Fibroblast of lung (primary cell): ENCODE measurements at regions not wholly inside any gene's neighbourhood (a gene's known extent, or its start where the extent isn't known, plus 50 kb on each side); places are given as distances from the start of the nearest gene placed in this dataset.

Experiments
- EZH2 ChIP-seq: IDR thresholded peaks from 2 replicates; pipeline ENCODE4 v1.5.1; 2012; ENCODE audit warnings: low read length, control low read depth, mild to moderate bottlenecking; ENCODE audit errors: missing control alignments
- TF ChIP-seq, protein P1 (sequence below), 2 donors: IDR thresholded peaks in 1 of 2; conservative IDR thresholded peaks in 1 of 2; 1 replicate in 1 of 2; 2 replicates in 1 of 2; pipeline ENCODE4 v1.5.1; 2011 to 2012; ENCODE audit warnings: low read length in 2 of 2, control low read depth in 1 of 2, inconsistent platforms in 1 of 2, low read depth in 1 of 2, mild to moderate bottlenecking in 1 of 2

DNA sequence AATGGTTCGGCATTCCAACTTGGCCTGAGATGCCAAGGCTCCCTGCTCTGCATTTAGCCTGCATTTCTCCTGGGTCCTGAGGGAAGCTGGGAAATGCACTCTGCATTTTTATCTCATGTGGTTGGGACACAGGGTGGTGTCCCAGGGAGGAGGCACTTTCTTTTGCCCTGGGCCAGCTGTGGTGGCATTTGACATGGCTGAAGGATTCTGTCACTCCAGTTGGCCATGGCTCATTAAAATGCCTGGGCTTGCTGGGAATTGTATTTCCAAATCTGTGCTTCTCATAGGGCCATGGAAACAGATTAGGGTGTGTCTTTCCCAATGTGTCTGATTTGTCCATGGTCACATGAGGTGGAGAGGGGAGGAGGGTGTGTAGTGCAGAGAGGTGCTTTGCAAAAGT, 128.3 kb upstream of the RGMA start:
- TF ChIP-seq, protein P1, sequence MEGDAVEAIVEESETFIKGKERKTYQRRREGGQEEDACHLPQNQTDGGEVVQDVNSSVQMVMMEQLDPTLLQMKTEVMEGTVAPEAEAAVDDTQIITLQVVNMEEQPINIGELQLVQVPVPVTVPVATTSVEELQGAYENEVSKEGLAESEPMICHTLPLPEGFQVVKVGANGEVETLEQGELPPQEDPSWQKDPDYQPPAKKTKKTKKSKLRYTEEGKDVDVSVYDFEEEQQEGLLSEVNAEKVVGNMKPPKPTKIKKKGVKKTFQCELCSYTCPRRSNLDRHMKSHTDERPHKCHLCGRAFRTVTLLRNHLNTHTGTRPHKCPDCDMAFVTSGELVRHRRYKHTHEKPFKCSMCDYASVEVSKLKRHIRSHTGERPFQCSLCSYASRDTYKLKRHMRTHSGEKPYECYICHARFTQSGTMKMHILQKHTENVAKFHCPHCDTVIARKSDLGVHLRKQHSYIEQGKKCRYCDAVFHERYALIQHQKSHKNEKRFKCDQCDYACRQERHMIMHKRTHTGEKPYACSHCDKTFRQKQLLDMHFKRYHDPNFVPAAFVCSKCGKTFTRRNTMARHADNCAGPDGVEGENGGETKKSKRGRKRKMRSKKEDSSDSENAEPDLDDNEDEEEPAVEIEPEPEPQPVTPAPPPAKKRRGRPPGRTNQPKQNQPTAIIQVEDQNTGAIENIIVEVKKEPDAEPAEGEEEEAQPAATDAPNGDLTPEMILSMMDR (conservative IDR thresholded peaks at IDR 0.05 in 1 of 2, IDR thresholded peaks at IDR 0.05 in 1 of 2; ENCODE audit: low read depth in 1 of 2, low read length in 2 of 2), result no peak
- TF ChIP-seq EZH2, result no peak
